GM10266 (cell line): ENCODE measurements at regions not wholly inside any gene's neighbourhood (a gene's known extent, or its start where the extent isn't known, plus 50 kb on each side); places are given as distances from the start of the nearest gene placed in this dataset.

Source experiments
- DNase-seq: peaks from one replicate; pipeline ENCODE4 v3.0.0; 2012; ENCODE audit errors: extremely low spot score
- TF ChIP-seq, protein P1 (sequence below): IDR thresholded peaks from 2 replicates; pipeline ENCODE4 v1.5.1; 2012; ENCODE audit warnings: mild to moderate bottlenecking, low read depth; ENCODE audit not compliant: control insufficient read depth, insufficient read depth; ENCODE audit errors: missing control alignments

DNA sequence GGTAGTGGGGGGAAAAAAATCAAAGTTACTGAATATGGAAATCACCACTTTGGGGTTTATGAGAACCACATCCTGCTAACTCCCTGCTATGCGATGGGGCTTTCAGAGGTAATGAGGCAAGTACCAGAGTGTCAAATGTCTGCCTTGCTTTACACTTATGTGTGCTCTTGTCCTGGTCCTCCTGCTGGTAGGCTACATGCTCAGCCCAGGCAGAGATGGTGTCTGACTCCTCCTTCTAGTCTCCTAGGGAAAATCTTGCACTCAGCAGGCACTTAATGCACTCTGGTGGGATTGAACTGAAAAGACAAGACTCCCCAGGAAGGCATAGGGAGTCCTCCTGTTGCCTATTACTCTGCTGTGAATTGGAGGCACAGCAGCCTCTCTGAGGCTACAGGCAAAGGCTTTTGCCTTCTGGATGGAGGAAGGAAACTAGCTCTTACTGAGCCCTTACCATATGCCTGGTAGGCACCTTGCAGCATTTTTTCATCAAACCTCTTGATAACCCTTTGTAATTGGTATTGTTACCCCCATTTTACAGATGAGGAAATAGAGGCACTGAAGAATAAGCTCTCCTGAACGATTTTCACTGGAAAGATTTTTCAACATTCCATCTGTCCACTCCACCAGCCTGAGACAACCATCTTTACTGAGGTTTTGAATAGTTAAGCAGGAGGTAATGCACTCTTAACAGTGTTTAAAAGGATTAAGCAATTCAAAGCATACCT, 132.1 kb upstream of the PAX6 start:
- TF ChIP-seq, protein P1, sequence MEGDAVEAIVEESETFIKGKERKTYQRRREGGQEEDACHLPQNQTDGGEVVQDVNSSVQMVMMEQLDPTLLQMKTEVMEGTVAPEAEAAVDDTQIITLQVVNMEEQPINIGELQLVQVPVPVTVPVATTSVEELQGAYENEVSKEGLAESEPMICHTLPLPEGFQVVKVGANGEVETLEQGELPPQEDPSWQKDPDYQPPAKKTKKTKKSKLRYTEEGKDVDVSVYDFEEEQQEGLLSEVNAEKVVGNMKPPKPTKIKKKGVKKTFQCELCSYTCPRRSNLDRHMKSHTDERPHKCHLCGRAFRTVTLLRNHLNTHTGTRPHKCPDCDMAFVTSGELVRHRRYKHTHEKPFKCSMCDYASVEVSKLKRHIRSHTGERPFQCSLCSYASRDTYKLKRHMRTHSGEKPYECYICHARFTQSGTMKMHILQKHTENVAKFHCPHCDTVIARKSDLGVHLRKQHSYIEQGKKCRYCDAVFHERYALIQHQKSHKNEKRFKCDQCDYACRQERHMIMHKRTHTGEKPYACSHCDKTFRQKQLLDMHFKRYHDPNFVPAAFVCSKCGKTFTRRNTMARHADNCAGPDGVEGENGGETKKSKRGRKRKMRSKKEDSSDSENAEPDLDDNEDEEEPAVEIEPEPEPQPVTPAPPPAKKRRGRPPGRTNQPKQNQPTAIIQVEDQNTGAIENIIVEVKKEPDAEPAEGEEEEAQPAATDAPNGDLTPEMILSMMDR: no peak

GRCh38 chr11:31940371-31941037, 129.4 kb upstream of the PAX6 start:
- no peak for DNase-seq
- TF ChIP-seq, protein P1: no peak

More for the DNA sequence above, 132.1 kb upstream of the PAX6 start:
- DNase-seq: peak; percentile 35

DNA sequence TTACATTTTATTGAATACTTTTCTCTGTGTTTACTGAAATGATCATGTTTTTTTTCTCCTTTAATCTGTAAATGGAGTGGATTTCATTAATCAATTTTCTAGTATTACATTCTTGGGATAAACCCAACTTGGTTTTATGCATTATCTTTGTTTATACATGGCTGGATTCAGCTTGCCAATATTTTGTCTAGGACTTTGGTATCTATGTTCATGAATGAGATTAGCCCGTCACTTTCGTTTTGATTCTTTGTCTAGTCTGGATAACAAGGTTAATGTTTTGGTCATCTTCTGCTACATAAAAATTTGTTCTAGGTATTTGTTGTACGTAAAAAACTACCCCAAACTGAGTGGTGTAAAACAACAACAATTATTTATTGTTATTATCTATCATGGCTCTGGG, 127.9 kb upstream of the PAX6 start:
- TF ChIP-seq, protein P1: no peak
- no peak for DNase-seq

- TF ChIP-seq, protein P1: no peak
- DNase-seq: no peak
These were observed 125.2 kb upstream of the PAX6 start for GRCh38 chr11:31936312-31936711.

- DNase-seq: no peak
- TF ChIP-seq, protein P1: no peak
These were observed 121.8 kb upstream of the PAX6 start for GRCh38 chr11:31932879-31933278.

DNA sequence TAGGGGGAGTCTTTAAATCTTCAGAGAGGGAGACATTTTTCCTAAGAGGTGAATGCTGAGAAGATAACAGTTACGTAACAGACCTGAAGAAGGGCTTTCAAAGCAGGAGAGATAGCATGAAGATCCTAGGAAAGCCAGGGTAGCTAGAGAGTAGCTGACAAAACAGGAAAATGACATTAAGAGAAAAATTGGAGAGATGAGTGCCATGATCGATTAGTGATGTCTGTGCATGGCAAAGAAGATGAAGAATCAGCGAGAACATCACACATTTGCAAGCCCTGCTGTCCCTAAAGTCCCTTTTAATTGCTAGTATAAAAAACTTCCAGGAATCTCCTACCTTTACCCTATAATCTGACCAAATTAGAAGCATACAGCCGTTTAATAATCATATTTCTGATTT, 116.9 kb upstream of the PAX6 start:
- TF ChIP-seq, protein P1: no peak
- no peak for DNase-seq
